ENCODE measurements at regions not wholly inside any gene's neighbourhood (a gene's known extent, or its start where the extent isn't known, plus 50 kb on each side); places are given as distances from the start of the nearest gene placed in this dataset.

GRCh38 chr15:72952151-72952550 lies 100.1 kb upstream of the NEO1 start:
- Histone ChIP-seq H3K27ac (no peak overlapping the region), H3K27me3 (0 out of 2 replicates have a peak, but pooled peaks cover 4% of the 10 kb centered on the region), H3K9me3 (replicated peaks) (no peaks in the 10 kb centered on the region), H3K4me3 (no peak overlapping the region), H3K36me3 (no peaks in the 10 kb centered on the region), H3K4me1 (no peaks in the 10 kb centered on the region)
- no peak for DNase-seq

- H3K4me1 ChIP-seq: no peaks in the 10 kb centered on the region
- H3K9me3 ChIP-seq (replicated peaks): no peaks in the 10 kb centered on the region
- no peak overlapping the region for H3K27ac ChIP-seq
- DNase-seq: no peak
- H3K27me3 ChIP-seq: no peaks in the 10 kb centered on the region
- H3K36me3 ChIP-seq: no peaks in the 10 kb centered on the region
- no peak overlapping the region for H3K4me3 ChIP-seq
Observed at GRCh38 chr15:72948662-72949061, 103.6 kb upstream of the NEO1 start.

- H3K4me3 ChIP-seq: no peak overlapping the region
- H3K36me3 ChIP-seq: no peaks in the 10 kb centered on the region
- no peaks in the 10 kb centered on the region for H3K4me1 ChIP-seq
- H3K27ac ChIP-seq: no peak overlapping the region
- no peaks in the 10 kb centered on the region for H3K9me3 ChIP-seq (replicated peaks)
- no peak for DNase-seq
- no peaks in the 10 kb centered on the region for H3K27me3 ChIP-seq
Observed at GRCh38 chr15:72947709-72948108, 104.6 kb upstream of the NEO1 start.

- DNase-seq: no peak
- H3K27me3 ChIP-seq: no peaks in the 10 kb centered on the region
- H3K4me1 ChIP-seq: no peaks in the 10 kb centered on the region
- no peak overlapping the region for H3K4me3 ChIP-seq
- H3K36me3 ChIP-seq: no peaks in the 10 kb centered on the region
- no peaks in the 10 kb centered on the region for H3K9me3 ChIP-seq (replicated peaks)
- H3K27ac ChIP-seq: no peak overlapping the region
Observed at GRCh38 chr15:72944565-72944964, 107.7 kb upstream of the NEO1 start.

- H3K27me3 ChIP-seq: no peaks in the 10 kb centered on the region
- H3K9me3 ChIP-seq (replicated peaks): no peaks in the 10 kb centered on the region
- no peaks in the 10 kb centered on the region for H3K4me1 ChIP-seq
- no peak for DNase-seq
- no peaks in the 10 kb centered on the region for H3K36me3 ChIP-seq
- no peak overlapping the region for H3K27ac ChIP-seq
- no peak overlapping the region for H3K4me3 ChIP-seq
Observed at GRCh38 chr15:72940229-72940622, 112.0 kb upstream of the NEO1 start.

GRCh38 chr15:72939514-72940228 lies 112.6 kb upstream of the NEO1 start:
- Histone ChIP-seq H3K9me3 (replicated peaks) (no peaks in the 10 kb centered on the region), H3K36me3 (no peaks in the 10 kb centered on the region), H3K27me3 (no peaks in the 10 kb centered on the region), H3K4me1 (no peaks in the 10 kb centered on the region), H3K27ac (no peak overlapping the region), H3K4me3 (no peak overlapping the region)
- no peak for DNase-seq

GRCh38 chr15:72936691-72937679 lies 115.3 kb upstream of the NEO1 start:
- no peaks in the 10 kb centered on the region for H3K4me1 ChIP-seq
- H3K27ac ChIP-seq: no peak overlapping the region
- H3K27me3 ChIP-seq: peaks cover 3% of the 10 kb centered on the region; the same call in 1 of the 2 replicates
- no peak for DNase-seq
- H3K4me3 ChIP-seq: no peak overlapping the region
- no peaks in the 10 kb centered on the region for H3K36me3 ChIP-seq
- H3K9me3 ChIP-seq (replicated peaks): no peaks in the 10 kb centered on the region

- Histone ChIP-seq H3K27ac (no peak overlapping the region), H3K4me1 (no peaks in the 10 kb centered on the region), H3K4me3 (no peak overlapping the region), H3K9me3 (replicated peaks) (no peaks in the 10 kb centered on the region), H3K27me3 (peaks cover 3% of the 10 kb centered on the region; the same call in 1 of the 2 replicates), H3K36me3 (no peaks in the 10 kb centered on the region)
- DNase-seq: no peak
Observed at GRCh38 chr15:72936237-72936636, 116.0 kb upstream of the NEO1 start.

GRCh38 chr15:72935521-72935920 lies 116.7 kb upstream of the NEO1 start:
- no peak overlapping the region for H3K4me3 ChIP-seq
- H3K27me3 ChIP-seq: peaks cover 3% of the 10 kb centered on the region; the same call in 1 of the 2 replicates
- no peak overlapping the region for H3K27ac ChIP-seq
- no peaks in the 10 kb centered on the region for H3K4me1 ChIP-seq
- no peaks in the 10 kb centered on the region for H3K9me3 ChIP-seq (replicated peaks)
- no peaks in the 10 kb centered on the region for H3K36me3 ChIP-seq
- no peak for DNase-seq

GRCh38 chr15:72934921-72935320 lies 117.3 kb upstream of the NEO1 start:
- Histone ChIP-seq H3K9me3 (replicated peaks) (no peaks in the 10 kb centered on the region), H3K27ac (no peak overlapping the region), H3K4me1 (no peaks in the 10 kb centered on the region), H3K27me3 (peaks cover 3% of the 10 kb centered on the region; the same call in 1 of the 2 replicates), H3K4me3 (no peak overlapping the region), H3K36me3 (no peaks in the 10 kb centered on the region)
- no peak for DNase-seq

GRCh38 chr15:72933976-72934375 lies 118.3 kb upstream of the NEO1 start:
- peaks cover 3% of the 10 kb centered on the region; the same call in 1 of the 2 replicates for H3K27me3 ChIP-seq
- H3K4me3 ChIP-seq: no peak overlapping the region
- no peaks in the 10 kb centered on the region for H3K9me3 ChIP-seq (replicated peaks)
- no peaks in the 10 kb centered on the region for H3K36me3 ChIP-seq
- H3K4me1 ChIP-seq: no peaks in the 10 kb centered on the region
- H3K27ac ChIP-seq: no peak overlapping the region
- DNase-seq: no peak

- no peak for DNase-seq
- no peaks in the 10 kb centered on the region for H3K9me3 ChIP-seq (replicated peaks)
- H3K4me1 ChIP-seq: no peaks in the 10 kb centered on the region
- H3K27ac ChIP-seq: no peak overlapping the region
- peaks cover 3% of the 10 kb centered on the region; the same call in 1 of the 2 replicates for H3K27me3 ChIP-seq
- H3K36me3 ChIP-seq: no peaks in the 10 kb centered on the region
- H3K4me3 ChIP-seq: no peak overlapping the region
Observed at GRCh38 chr15:72932472-72932871, 119.8 kb upstream of the NEO1 start.

- no peaks in the 10 kb centered on the region for H3K4me1 ChIP-seq
- no peak for DNase-seq
- H3K27ac ChIP-seq: no peak overlapping the region
- H3K9me3 ChIP-seq (replicated peaks): no peaks in the 10 kb centered on the region
- no peak overlapping the region for H3K4me3 ChIP-seq
- H3K36me3 ChIP-seq: no peaks in the 10 kb centered on the region
- no peaks in the 10 kb centered on the region for H3K27me3 ChIP-seq
Observed at GRCh38 chr15:72927451-72927850, 124.8 kb upstream of the NEO1 start.

- no peaks in the 10 kb centered on the region for H3K9me3 ChIP-seq (replicated peaks)
- no peaks in the 10 kb centered on the region for H3K27me3 ChIP-seq
- H3K27ac ChIP-seq: no peak overlapping the region
- no peak for DNase-seq
- H3K36me3 ChIP-seq: no peaks in the 10 kb centered on the region
- H3K4me1 ChIP-seq: no peaks in the 10 kb centered on the region
- H3K4me3 ChIP-seq: no peak overlapping the region
Observed at GRCh38 chr15:72925661-72926060, 126.6 kb upstream of the NEO1 start.

GRCh38 chr15:72923289-72923688 lies 129.0 kb upstream of the NEO1 start:
- Histone ChIP-seq H3K27ac (no peak overlapping the region), H3K27me3 (no peaks in the 10 kb centered on the region), H3K4me3 (no peak overlapping the region), H3K4me1 (no peaks in the 10 kb centered on the region), H3K36me3 (no peaks in the 10 kb centered on the region), H3K9me3 (replicated peaks) (no peaks in the 10 kb centered on the region)
- peak in 1 of 2 experiments; percentile 12 for DNase-seq

Measured in SJCRH30 (cell line).